IMR-90 (cell line): ENCODE measurements at regions not wholly inside any gene's neighbourhood (a gene's known extent, or its start where the extent isn't known, plus 50 kb on each side); places are given as distances from the start of the nearest gene placed in this dataset.

ENCODE experiments used
- ATAC-seq: fragments of 200-7000 bp; cut with Tn5 transposase; 2 replicates; pipeline ENCODE4 v1.9.1; 2020; ENCODE audit warnings: low read depth, mild to moderate bottlenecking, moderate library complexity
- BruUV-seq: library from RNA; stranded (reverse); fragments of 400-500 nt; replicated peaks from 2 replicates; lab custom pipeline; 2021; lab: Mats Ljungman, UMichigan
- CTCF ChIA-PET: fragments of 300-600 bp; formaldehyde crosslinking; extraction: SDS; loops from one replicate; lab custom pipeline; 2021; ENCODE audit warnings: antibody characterized with exemption; lab: Yijun Ruan, JAX
- POLR2A ChIA-PET: fragments of 300-600 bp; sonication (Branson Sonifier 250); formaldehyde crosslinking; loops from one replicate; lab custom pipeline; 2022; ENCODE audit warnings: antibody characterized with exemption; ENCODE audit not compliant: unreplicated experiment; lab: Charles Lee
- DNase-seq: peaks from one replicate; pipeline ENCODE4 v3.0.0; 2013
- H2AFZ ChIP-seq: replicated peaks from 2 replicates; pipeline ENCODE3; 2013; ENCODE audit warnings: low read length, mild to moderate bottlenecking; ENCODE audit not compliant: poor library complexity
- H2AK5ac ChIP-seq: 2 replicates; pipeline ENCODE4 v1.6.1; 2013; ENCODE audit warnings: low read depth, low read length, inconsistent platforms
- H2AK9ac ChIP-seq: replicated peaks from 2 replicates; pipeline ENCODE3; 2013; ENCODE audit warnings: mild to moderate bottlenecking, low read depth, low read length, moderate library complexity; ENCODE audit not compliant: poor library complexity
- H2BK120ac ChIP-seq: 2 replicates; pipeline ENCODE4 v1.6.1; 2013; ENCODE audit warnings: low read depth, low read length, inconsistent platforms
- H2BK15ac ChIP-seq: 3 replicates; pipeline ENCODE4 v1.6.1; 2013; ENCODE audit warnings: low read depth, low read length, inconsistent platforms
- H2BK20ac ChIP-seq: 2 replicates; pipeline ENCODE4 v1.6.1; 2013; ENCODE audit warnings: low read depth, mild to moderate bottlenecking, inconsistent platforms, low read length, moderate library complexity
- H2BK5ac ChIP-seq: 2 replicates; pipeline ENCODE4 v1.6.1; 2013; ENCODE audit warnings: mild to moderate bottlenecking, low read depth, low read length, inconsistent platforms; ENCODE audit not compliant: poor library complexity, severe bottlenecking
- H3K14ac ChIP-seq: replicated peaks from 2 replicates; pipeline ENCODE4 v1.6.1; 2013; ENCODE audit warnings: low read depth, low read length, inconsistent platforms
- H3K18ac ChIP-seq: 2 replicates; pipeline ENCODE4 v1.6.1; 2013; ENCODE audit warnings: low read depth, low read length, control low read depth
- H3K23ac ChIP-seq: 2 replicates; pipeline ENCODE4 v1.6.1; 2013; ENCODE audit warnings: low read depth, low read length, inconsistent platforms
- H3K27ac ChIP-seq: 2 replicates; pipeline ENCODE4 v1.5.1; 2013; ENCODE audit warnings: mild to moderate bottlenecking, control low read depth, low read length; ENCODE audit not compliant: insufficient read depth
- H3K27me3 ChIP-seq: 2 replicates; pipeline ENCODE4 v1.6.1; 2013; ENCODE audit warnings: low read length; ENCODE audit not compliant: control insufficient read depth, insufficient read depth
- H3K36me3 ChIP-seq: 2 replicates; pipeline ENCODE4 v1.6.1; 2013; ENCODE audit warnings: low read length, mixed read lengths; ENCODE audit not compliant: control insufficient read depth, insufficient read depth
- H3K4ac ChIP-seq: 2 replicates; pipeline ENCODE4 v1.6.1; 2013; ENCODE audit warnings: low read depth, low read length, inconsistent platforms
- H3K4me1 ChIP-seq: 2 replicates; pipeline ENCODE4 v1.6.1; 2013; ENCODE audit warnings: low read length, mixed read lengths; ENCODE audit not compliant: control insufficient read depth, insufficient read depth
- H3K4me2 ChIP-seq: 2 replicates; pipeline ENCODE4 v1.6.1; 2013; ENCODE audit warnings: low read depth, mild to moderate bottlenecking, control low read depth, low read length, moderate library complexity
- H3K4me3 ChIP-seq: 2 replicates; pipeline ENCODE4 v1.5.1; 2013; ENCODE audit warnings: low read depth, mild to moderate bottlenecking, control low read depth, low read length, moderate library complexity; ENCODE audit not compliant: insufficient read depth
- H3K56ac ChIP-seq: 2 replicates; pipeline ENCODE4 v1.6.1; 2013; ENCODE audit warnings: low read length, inconsistent platforms; ENCODE audit not compliant: insufficient read depth; ENCODE audit errors: extremely low read depth
- H3K79me1 ChIP-seq, 2 experiments: 2 replicates each; pipeline ENCODE4 v1.6.1; 2013; ENCODE audit warnings: low read length in 2 of 2, inconsistent platforms in 1 of 2, low read depth in 1 of 2
- H3K9ac ChIP-seq: 2 replicates; pipeline ENCODE4 v1.6.1; 2013; ENCODE audit warnings: low read depth, low read length, control low read depth
- H3K9me1 ChIP-seq: 2 replicates; pipeline ENCODE4 v1.6.1; 2013; ENCODE audit warnings: low read length, inconsistent platforms; ENCODE audit not compliant: insufficient read depth
- H3K9me3 ChIP-seq: 2 replicates; pipeline ENCODE4 v1.6.1; 2013; ENCODE audit warnings: low read length; ENCODE audit not compliant: control insufficient read depth, insufficient read depth
- H4K20me1 ChIP-seq: 2 replicates; pipeline ENCODE4 v1.6.1; 2013; ENCODE audit warnings: low read length, inconsistent platforms; ENCODE audit not compliant: insufficient read depth
- H4K5ac ChIP-seq: 2 replicates; pipeline ENCODE4 v1.6.1; 2013; ENCODE audit warnings: mild to moderate bottlenecking, low read depth, low read length, control low read depth
- H4K8ac ChIP-seq, 2 experiments: 2 replicates each; pipeline ENCODE4 v1.6.1; 2013; ENCODE audit warnings: low read depth in 2 of 2, low read length in 2 of 2, control low read depth in 1 of 2, inconsistent platforms in 1 of 2
- H4K91ac ChIP-seq: 2 replicates; pipeline ENCODE4 v1.6.1; 2013; ENCODE audit warnings: low read depth, low read length, inconsistent platforms; ENCODE audit not compliant: insufficient read depth
- BHLHE40 ChIP-seq: fragments of 150-350 bp; IDR thresholded peaks from 2 replicates; pipeline ENCODE4 v1.6.1; 2016; ENCODE audit warnings: mild to moderate bottlenecking, low read depth, low read length
- CEBPB ChIP-seq: IDR thresholded peaks from 2 replicates; pipeline ENCODE4 v1.6.1; 2012; ENCODE audit warnings: low read depth, low read length, improper control_type of control experiment
- CHD1 ChIP-seq: IDR thresholded peaks from 2 replicates; pipeline ENCODE4 v1.6.1; 2012; ENCODE audit warnings: low read depth, low read length, improper control_type of control experiment
- FOS ChIP-seq: fragments of 150-350 bp; IDR thresholded peaks from 2 replicates; pipeline ENCODE4 v1.6.1; 2016; ENCODE audit warnings: low read depth, low read length
- MAFK ChIP-seq: IDR thresholded peaks from 2 replicates; pipeline ENCODE4 v1.6.1; 2012; ENCODE audit warnings: low read depth, low read length, improper control_type of control experiment
- POLR2A ChIP-seq: IDR thresholded peaks from 2 replicates; pipeline ENCODE4 v1.6.1; 2012; ENCODE audit warnings: mild to moderate bottlenecking, low read depth, low read length
- RAD21 ChIP-seq: IDR thresholded peaks from 2 replicates; pipeline ENCODE4 v1.6.1; 2012; ENCODE audit warnings: low read length, improper control_type of control experiment
- RCOR1 ChIP-seq: IDR thresholded peaks from 2 replicates; pipeline ENCODE4 v1.6.1; 2012; ENCODE audit warnings: mild to moderate bottlenecking, low read length, improper control_type of control experiment; ENCODE audit not compliant: insufficient replicate concordance
- RFX5 ChIP-seq: IDR thresholded peaks from 2 replicates; pipeline ENCODE4 v1.8.0; 2012; ENCODE audit warnings: low read depth, mild to moderate bottlenecking, low read length, moderate library complexity
- WGBS, 2 experiments: methylation state at CpG; one replicate each; pipeline versions ENCODE4 v1.1.5 to v1.1.7; 2013; ENCODE audit warnings: missing lambda C conversion rate in 2 of 2; ENCODE audit not compliant: insufficient read length in 1 of 2; ENCODE audit errors: extremely low coverage in 2 of 2; 5-methylcytosine and 5-hydroxymethylcytosine counted together
- dilution Hi-C: fragments of 300-500 bp; cut with HindIII; formaldehyde crosslinking; loops from one replicate; pipeline ENCODE4 v1.14.3; 2018; ENCODE audit warnings: low sequenced_read_pairs; ENCODE audit not compliant: unreplicated experiment
- in situ Hi-C: fragments of 300-500 bp; cut with MboI; formaldehyde crosslinking; loops from 3 replicates; pipeline ENCODE4 v1.14.3; 2019; ENCODE audit warnings: low sequenced_read_pairs, inconsistent platforms, mixed read lengths
- intact Hi-C: fragments of 100-400 bp; cut with micrococcal nuclease; formaldehyde crosslinking; loops from 2 replicates; pipeline ENCODE4 v1.10.0; 2022
- TF ChIP-seq, protein P1 (sequence below): conservative IDR thresholded peaks from 2 replicates; pipeline ENCODE4 v1.5.1; 2012; ENCODE audit warnings: mild to moderate bottlenecking, low read depth, low read length, improper control_type of control experiment
- TF ChIP-seq, protein P2 (sequence below): fragments of 150-350 bp; IDR thresholded peaks from 2 replicates; pipeline ENCODE4 v1.6.1; 2016; ENCODE audit warnings: low read depth, mild to moderate bottlenecking, low read length, moderate library complexity, borderline replicate concordance
- TF ChIP-seq, protein P3 (sequence below): fragments of 150-350 bp; IDR thresholded peaks from 2 replicates; pipeline ENCODE4 v1.6.1; 2017; ENCODE audit warnings: mild to moderate bottlenecking, antibody characterized with exemption, low read length, low read depth

DNA sequence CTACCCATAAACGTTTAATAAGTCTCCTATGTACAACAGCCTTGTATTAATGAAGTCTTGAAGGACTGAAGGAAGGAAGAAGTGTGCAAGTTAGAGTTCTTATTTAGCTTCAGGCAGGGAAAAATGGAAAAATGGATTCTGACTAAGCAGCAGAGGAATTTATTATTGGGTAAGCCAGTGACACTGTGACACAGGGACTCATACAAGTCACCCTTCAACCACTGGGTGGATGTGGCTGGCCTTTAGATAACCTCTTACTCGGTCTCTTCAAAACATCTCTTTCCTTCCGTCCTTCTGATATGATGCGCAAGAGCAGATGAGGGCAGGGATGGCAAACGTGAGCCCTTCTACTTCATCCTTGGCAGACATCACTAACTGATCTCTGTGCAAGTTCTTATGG, 145.6 kb downstream of the DHX35 start:
- intact Hi-C loops, result loop anchor here (5.0 kb wide), 1 partner anchor 1505 kb away; no protein-coding TSS in a partner anchor
- Histone ChIP-seq H3K36me3 (no peaks in the 10 kb centered on the region), H4K8ac (no peak overlapping the region), H2BK15ac (no peak overlapping the region), H3K4me2 (no peak overlapping the region), H3K9me3 (no peaks in the 10 kb centered on the region), H3K14ac (no peak overlapping the region), H2BK20ac (no peak overlapping the region), H3K56ac (no peak overlapping the region), H2AK5ac (no peak overlapping the region), H4K5ac (no peak overlapping the region), H3K18ac (no peak overlapping the region), H2BK5ac (no peak overlapping the region), H3K27me3 (peaks cover 5% of the 10 kb centered on the region), H3K4me1 (no peaks in the 10 kb centered on the region), H2AK9ac (no peak overlapping the region), H4K20me1 (no peaks in the 10 kb centered on the region), H2AFZ (no peak overlapping the region), H3K9ac (no peak overlapping the region), H2BK120ac (no peak overlapping the region), H3K79me1 (no peaks in the 10 kb centered on the region), H3K4me3 (no peak overlapping the region), H3K9me1 (no peaks in the 10 kb centered on the region), H4K91ac (no peak overlapping the region), H3K27ac (no peak overlapping the region), H3K23ac (no peak overlapping the region), H3K4ac (no peak overlapping the region)
- ChIA-PET POLR2A (no interaction called here), CTCF (no interaction called here)
- dilution Hi-C loops, result no loop called here
- TF ChIP-seq BHLHE40 (no peak), RFX5 (no peak), CEBPB (no peak), MAFK (no peak), RAD21 (no peak), FOS (no peak), CHD1 (no peak), POLR2A (no peak), RCOR1 (no peak)
- TF ChIP-seq, protein P1, sequence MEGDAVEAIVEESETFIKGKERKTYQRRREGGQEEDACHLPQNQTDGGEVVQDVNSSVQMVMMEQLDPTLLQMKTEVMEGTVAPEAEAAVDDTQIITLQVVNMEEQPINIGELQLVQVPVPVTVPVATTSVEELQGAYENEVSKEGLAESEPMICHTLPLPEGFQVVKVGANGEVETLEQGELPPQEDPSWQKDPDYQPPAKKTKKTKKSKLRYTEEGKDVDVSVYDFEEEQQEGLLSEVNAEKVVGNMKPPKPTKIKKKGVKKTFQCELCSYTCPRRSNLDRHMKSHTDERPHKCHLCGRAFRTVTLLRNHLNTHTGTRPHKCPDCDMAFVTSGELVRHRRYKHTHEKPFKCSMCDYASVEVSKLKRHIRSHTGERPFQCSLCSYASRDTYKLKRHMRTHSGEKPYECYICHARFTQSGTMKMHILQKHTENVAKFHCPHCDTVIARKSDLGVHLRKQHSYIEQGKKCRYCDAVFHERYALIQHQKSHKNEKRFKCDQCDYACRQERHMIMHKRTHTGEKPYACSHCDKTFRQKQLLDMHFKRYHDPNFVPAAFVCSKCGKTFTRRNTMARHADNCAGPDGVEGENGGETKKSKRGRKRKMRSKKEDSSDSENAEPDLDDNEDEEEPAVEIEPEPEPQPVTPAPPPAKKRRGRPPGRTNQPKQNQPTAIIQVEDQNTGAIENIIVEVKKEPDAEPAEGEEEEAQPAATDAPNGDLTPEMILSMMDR, result no peak
- TF ChIP-seq, protein P2, sequence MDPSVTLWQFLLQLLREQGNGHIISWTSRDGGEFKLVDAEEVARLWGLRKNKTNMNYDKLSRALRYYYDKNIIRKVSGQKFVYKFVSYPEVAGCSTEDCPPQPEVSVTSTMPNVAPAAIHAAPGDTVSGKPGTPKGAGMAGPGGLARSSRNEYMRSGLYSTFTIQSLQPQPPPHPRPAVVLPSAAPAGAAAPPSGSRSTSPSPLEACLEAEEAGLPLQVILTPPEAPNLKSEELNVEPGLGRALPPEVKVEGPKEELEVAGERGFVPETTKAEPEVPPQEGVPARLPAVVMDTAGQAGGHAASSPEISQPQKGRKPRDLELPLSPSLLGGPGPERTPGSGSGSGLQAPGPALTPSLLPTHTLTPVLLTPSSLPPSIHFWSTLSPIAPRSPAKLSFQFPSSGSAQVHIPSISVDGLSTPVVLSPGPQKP, result no peak
- TF ChIP-seq, protein P3, sequence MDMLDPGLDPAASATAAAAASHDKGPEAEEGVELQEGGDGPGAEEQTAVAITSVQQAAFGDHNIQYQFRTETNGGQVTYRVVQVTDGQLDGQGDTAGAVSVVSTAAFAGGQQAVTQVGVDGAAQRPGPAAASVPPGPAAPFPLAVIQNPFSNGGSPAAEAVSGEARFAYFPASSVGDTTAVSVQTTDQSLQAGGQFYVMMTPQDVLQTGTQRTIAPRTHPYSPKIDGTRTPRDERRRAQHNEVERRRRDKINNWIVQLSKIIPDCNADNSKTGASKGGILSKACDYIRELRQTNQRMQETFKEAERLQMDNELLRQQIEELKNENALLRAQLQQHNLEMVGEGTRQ, result no peak
- no TSS peak for BruUV-seq
- WGBS, 2 experiments, result 100% methylated on average over 1 of the region's 5 CpGs; no CpG with 5 or more reads in 1 of the 2 experiments
- ATAC-seq (no peak), DNase-seq (peak; percentile 1)
- in situ Hi-C loops, result no loop called here
